ENCODE measurements at regions not wholly inside any gene's neighbourhood (a gene's known extent, or its start where the extent isn't known, plus 50 kb on each side); places are given as distances from the start of the nearest gene placed in this dataset.

DNA sequence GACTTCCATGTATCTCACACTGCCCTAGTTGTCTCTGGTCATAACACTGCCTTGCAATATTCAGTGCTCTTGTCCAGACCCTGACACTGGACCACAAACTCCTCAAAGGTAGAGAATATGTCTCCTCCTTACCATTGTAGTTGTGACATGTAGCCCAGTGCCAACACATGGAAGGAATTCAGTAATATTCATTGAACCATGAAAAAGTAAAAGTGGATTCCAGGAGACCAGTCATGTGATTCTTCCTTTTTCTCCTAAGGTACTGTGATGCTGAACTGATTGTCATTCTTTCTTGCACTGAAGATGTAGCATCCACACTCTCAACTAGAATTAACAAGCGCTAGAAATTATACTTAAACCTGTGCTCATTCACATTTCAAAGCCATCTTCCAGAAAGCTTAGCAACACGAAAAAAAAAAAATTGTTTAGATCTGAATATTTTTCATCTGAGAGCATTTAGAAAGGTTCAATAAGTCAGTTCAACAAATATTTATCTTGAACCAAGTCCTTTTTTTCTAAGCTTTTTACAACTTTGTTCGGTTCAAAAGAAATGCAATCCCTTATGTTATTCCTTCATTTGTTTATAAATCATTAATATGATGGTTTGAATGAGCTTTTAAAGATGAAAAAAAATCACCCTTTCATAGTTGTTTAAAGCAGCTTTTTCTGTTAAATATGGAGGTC lies 224.7 kb upstream of the BLID start:
- H3K4me3 Mint-ChIP-seq: no peak overlapping the region
- H3K27ac ChIP-seq: no peak overlapping the region
- H3K36me3 Mint-ChIP-seq: peaks cover 30% of the 10 kb centered on the region

DNA sequence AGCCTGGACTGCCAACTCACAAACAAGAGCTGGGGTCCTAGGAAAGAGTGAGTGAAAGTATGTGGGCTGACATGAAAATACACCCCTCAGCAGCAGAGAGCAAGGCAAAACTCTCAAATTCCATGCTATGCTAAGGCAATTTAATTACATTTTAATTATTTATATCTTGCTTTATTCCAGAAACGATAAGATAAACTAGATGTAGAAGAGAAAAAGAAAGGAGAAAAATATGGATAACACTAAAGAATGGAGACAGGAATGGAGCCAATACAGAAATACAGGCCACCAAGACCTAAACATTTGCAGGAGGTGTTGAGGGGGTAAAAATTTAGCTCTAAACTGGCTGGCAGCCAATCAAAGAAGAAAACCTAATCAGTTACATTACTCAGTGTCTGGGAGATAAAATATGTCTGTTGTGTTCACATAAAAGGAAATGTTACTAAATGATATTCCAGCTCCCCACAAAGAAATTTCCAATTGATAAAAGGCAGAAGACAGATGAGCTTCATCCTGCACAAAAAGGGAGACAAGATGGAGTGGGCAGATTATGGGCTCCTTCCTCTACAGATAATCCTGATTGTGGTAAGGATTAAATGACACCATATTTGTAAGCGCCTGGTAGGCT lies 223.5 kb upstream of the BLID start:
- H3K4me1 Mint-ChIP-seq: peaks cover 18% of the 10 kb centered on the region
- no peak overlapping the region for H3K4me3 Mint-ChIP-seq
- no peak for DNase-seq (ENCODE audit: low spot score)
- no peaks in the 10 kb centered on the region for H3K36me3 ChIP-seq
- no peaks in the 10 kb centered on the region for H3K27me3 ChIP-seq
- no peaks in the 10 kb centered on the region for H3F3A ChIP-seq (ENCODE audit: low read depth)
- TF ChIP-seq EZH2 (IDR thresholded peaks at IDR 0.05) (no peak), EZH2phosphoT487 (IDR thresholded peaks at IDR 0.05) (no peak)
- TF ChIP-seq, protein P1, sequence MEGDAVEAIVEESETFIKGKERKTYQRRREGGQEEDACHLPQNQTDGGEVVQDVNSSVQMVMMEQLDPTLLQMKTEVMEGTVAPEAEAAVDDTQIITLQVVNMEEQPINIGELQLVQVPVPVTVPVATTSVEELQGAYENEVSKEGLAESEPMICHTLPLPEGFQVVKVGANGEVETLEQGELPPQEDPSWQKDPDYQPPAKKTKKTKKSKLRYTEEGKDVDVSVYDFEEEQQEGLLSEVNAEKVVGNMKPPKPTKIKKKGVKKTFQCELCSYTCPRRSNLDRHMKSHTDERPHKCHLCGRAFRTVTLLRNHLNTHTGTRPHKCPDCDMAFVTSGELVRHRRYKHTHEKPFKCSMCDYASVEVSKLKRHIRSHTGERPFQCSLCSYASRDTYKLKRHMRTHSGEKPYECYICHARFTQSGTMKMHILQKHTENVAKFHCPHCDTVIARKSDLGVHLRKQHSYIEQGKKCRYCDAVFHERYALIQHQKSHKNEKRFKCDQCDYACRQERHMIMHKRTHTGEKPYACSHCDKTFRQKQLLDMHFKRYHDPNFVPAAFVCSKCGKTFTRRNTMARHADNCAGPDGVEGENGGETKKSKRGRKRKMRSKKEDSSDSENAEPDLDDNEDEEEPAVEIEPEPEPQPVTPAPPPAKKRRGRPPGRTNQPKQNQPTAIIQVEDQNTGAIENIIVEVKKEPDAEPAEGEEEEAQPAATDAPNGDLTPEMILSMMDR (IDR thresholded peaks at IDR 0.05): no peak
- no peaks in the 10 kb centered on the region for H3K9me3 ChIP-seq (ENCODE audit: low read depth)
- H3K27ac ChIP-seq: no peak overlapping the region
- no peak overlapping the region for H3K27ac Mint-ChIP-seq
- H3K4me3 ChIP-seq: no peak overlapping the region
- peaks cover 2% of the 10 kb centered on the region for H3K27me3 Mint-ChIP-seq (ENCODE audit: insufficient read depth, low read depth)
- H3K79me2 ChIP-seq (ENCODE audit: low read depth): no peaks in the 10 kb centered on the region
- no peak overlapping the region for H3K4me2 ChIP-seq
- peaks cover 28% of the 10 kb centered on the region for H3K36me3 Mint-ChIP-seq
- no peak overlapping the region for H3K9ac ChIP-seq
- no peaks in the 10 kb centered on the region for H3K4me1 ChIP-seq
- H3K9me3 Mint-ChIP-seq: peaks cover 24% of the 10 kb centered on the region
- no peak overlapping the region for H2AFZ ChIP-seq (replicated peaks)
- no peaks in the 10 kb centered on the region for H4K20me1 ChIP-seq (ENCODE audit: low read depth)

More for the DNA sequence above, 224.7 kb upstream of the BLID start:
- Histone ChIP-seq H3K4me1 (no peaks in the 10 kb centered on the region), H2AFZ (replicated peaks) (no peak overlapping the region), H3K9ac (no peak overlapping the region), H3K9me3 (ENCODE audit: low read depth) (no peaks in the 10 kb centered on the region), H3K36me3 (no peaks in the 10 kb centered on the region), H3K4me3 (no peak overlapping the region), H4K20me1 (ENCODE audit: low read depth) (no peaks in the 10 kb centered on the region), H3K4me2 (no peak overlapping the region), H3K79me2 (ENCODE audit: low read depth) (no peaks in the 10 kb centered on the region), H3F3A (ENCODE audit: low read depth) (no peaks in the 10 kb centered on the region), H3K27me3 (no peaks in the 10 kb centered on the region)
- peaks cover 4% of the 10 kb centered on the region for H3K27me3 Mint-ChIP-seq (ENCODE audit: insufficient read depth, low read depth)
- DNase-seq (ENCODE audit: low spot score): no peak
- peaks cover 16% of the 10 kb centered on the region for H3K4me1 Mint-ChIP-seq
- H3K27ac Mint-ChIP-seq: no peak overlapping the region
- peaks cover 24% of the 10 kb centered on the region for H3K9me3 Mint-ChIP-seq
- TF ChIP-seq EZH2 (IDR thresholded peaks at IDR 0.05) (no peak), EZH2phosphoT487 (IDR thresholded peaks at IDR 0.05) (no peak)
- TF ChIP-seq, protein P1 (IDR thresholded peaks at IDR 0.05): no peak

DNA sequence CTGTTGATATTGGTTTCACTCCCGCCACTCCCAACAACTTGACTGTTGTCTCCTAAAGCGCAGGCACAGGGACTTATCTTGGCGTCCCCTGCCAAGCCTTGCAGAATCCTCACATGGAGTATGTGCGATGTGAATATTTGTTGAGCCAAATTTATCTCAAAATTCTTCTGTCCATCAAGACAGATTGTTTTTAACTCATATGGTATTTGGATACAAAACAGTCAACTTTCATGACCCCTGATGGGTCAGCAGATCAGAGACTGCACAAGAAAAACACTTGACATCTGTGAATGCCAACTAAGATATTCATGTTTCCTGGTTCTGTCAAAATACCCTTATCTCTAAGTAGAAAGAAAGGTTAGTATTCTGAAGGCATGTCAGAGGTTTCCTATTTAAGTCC lies 221.7 kb upstream of the BLID start:
- peaks cover 23% of the 10 kb centered on the region for H3K36me3 Mint-ChIP-seq
- TF ChIP-seq, protein P1 (IDR thresholded peaks at IDR 0.05): no peak
- TF ChIP-seq EZH2 (IDR thresholded peaks at IDR 0.05) (no peak), EZH2phosphoT487 (IDR thresholded peaks at IDR 0.05) (no peak)

More for the DNA sequence above, 221.7 kb upstream of the BLID start:
- no peaks in the 10 kb centered on the region for H3K79me2 ChIP-seq (ENCODE audit: low read depth)
- no peak overlapping the region for H3K27ac ChIP-seq
- no peaks in the 10 kb centered on the region for H3K36me3 ChIP-seq
- Mint-ChIP-seq H3K4me3 (no peak overlapping the region), H3K4me1 (peaks cover 22% of the 10 kb centered on the region), H3K27me3 (ENCODE audit: insufficient read depth, low read depth) (peaks cover 3% of the 10 kb centered on the region), H3K9me3 (peaks cover 13% of the 10 kb centered on the region), H3K27ac (no peak overlapping the region)
- no peaks in the 10 kb centered on the region for H3F3A ChIP-seq (ENCODE audit: low read depth)
- H3K4me1 ChIP-seq: no peaks in the 10 kb centered on the region
- no peak overlapping the region for H3K4me2 ChIP-seq
- no peak overlapping the region for H3K4me3 ChIP-seq
- no peak overlapping the region for H3K9ac ChIP-seq
- no peaks in the 10 kb centered on the region for H4K20me1 ChIP-seq (ENCODE audit: low read depth)
- DNase-seq (ENCODE audit: low spot score): no peak
- no peaks in the 10 kb centered on the region for H3K27me3 ChIP-seq
- no peaks in the 10 kb centered on the region for H3K9me3 ChIP-seq (ENCODE audit: low read depth)
- no peak overlapping the region for H2AFZ ChIP-seq (replicated peaks)
